Activated CD4-positive, alpha-beta T cell treated with anti-CD3 and anti-CD28 coated beads, Interleukin-2, amount 50 U/mL, for 24 hours (primary cell): ENCODE measurements at regions not wholly inside any gene's neighbourhood (a gene's known extent, or its start where the extent isn't known, plus 50 kb on each side); places are given as distances from the start of the nearest gene placed in this dataset.
"Not testable (repeated sequence)": the region's sequence is repeated elsewhere in the genome, so short reads cannot be mapped to it uniquely, and the experiment has no call there.

ENCODE experiments used
- DNase-seq, 2 donors: peaks; one replicate each; pipeline ENCODE4 v3.0.0-alpha.2; 2020; ENCODE audit warnings: low read depth in 1 of 2, low spot score in 1 of 2

DNA sequence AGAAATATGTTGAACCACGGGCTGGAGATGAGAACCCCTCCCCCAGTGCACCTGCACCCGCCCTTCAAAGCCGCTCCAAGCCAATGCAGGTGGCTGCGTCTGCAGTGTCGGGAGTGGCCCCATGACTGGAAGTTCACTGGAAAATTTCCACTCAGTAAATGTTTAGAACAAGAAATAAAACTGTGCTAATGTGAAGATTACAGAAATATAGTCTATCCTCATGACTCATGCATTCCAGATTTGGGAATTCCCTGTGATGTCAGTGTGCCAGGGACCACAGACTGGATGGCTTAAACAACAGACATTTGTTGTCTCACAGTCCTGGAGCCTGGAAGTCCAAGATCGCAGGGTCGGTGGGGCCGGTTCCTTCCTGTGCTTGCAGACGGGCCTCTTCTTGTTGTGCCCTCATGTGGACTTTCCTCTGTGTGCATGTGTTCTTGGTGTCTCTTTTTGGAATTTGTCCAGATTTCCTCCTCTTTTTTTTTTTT, 3967.0 kb upstream of the TPTE start:
- DNase-seq = not testable (repeated sequence)

DNA sequence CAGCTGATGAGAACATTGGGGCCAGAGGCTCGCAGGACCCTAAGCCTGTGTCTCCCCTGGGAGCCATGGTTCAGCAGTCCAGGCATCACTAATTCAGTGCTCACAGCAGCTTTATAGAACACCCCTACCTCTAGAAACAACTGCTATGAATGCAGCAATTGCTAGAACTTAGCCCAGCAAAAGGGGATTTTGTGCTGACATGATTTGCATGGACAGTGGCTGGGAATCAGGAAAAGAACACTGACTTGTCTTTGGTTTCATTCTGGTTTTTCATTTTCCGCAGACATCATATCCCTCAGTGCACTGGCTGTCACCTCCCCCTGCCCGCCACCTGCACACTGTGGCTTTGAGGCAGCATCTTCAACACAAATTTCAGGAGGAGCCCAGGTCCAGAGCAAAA, 3964.9 kb upstream of the TPTE start:
- DNase-seq = not testable (repeated sequence)

DNA sequence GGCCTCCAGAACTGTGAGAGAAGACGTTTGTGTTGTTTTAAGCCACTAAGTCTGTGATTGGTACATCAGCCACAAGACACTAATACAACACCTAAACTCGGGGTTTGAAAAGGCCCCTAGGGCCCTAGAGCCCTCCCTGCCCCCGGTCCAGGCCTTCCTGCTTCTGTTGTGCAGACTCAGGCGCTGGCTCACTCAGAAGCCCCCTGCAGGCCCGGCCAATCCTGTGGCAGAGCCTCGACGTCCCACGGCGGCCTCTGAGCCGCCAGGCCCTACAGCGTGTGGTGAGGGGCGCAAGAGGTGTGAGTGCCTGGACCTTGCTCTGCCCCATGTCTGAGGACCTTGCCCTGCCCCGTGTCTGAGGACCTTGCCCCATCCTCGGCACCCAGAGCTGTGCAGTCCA, 3964.0 kb upstream of the TPTE start:
- DNase-seq = not testable (repeated sequence)

DNA sequence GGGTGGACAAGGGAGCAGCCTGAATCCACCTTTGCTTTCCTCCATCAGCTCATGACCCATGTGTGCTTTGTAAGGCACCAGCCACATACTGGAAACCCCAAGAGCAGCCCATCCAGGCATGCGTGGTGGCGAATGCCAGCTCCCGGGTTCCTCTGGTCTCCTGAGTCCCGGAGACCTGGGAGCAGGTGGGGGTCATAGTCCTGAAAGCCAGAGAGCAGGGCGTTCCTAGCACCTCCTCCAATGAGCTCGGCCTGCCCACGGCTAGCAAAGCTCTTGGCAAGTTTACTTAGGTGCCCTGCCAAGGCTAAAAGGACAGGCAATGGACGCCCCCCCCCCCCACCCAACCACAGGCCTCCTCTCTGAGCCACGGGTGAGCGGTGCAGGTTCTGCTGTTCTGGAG, 3960.2 kb upstream of the TPTE start:
- not testable (repeated sequence) for DNase-seq

DNA sequence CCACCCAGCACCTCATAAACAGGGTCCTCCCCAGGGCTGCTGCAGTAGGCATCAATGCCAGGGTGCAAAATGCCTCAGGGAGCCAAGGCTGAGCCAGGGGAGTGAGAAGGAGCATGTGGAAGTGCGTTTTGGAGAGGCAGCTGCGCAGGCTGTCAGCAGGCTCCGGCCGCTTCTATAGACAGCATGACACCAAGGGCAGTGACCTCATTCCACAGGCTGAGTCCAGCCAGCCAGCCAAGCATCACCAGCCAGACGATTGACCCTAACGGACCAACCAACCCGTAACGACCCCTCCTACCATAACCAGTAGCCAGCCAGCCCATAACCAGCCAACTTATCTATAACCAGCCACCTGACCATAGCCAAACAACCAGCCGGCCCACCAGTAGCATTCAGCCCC, 3959.8 kb upstream of the TPTE start:
- DNase-seq = not testable (repeated sequence)

DNA sequence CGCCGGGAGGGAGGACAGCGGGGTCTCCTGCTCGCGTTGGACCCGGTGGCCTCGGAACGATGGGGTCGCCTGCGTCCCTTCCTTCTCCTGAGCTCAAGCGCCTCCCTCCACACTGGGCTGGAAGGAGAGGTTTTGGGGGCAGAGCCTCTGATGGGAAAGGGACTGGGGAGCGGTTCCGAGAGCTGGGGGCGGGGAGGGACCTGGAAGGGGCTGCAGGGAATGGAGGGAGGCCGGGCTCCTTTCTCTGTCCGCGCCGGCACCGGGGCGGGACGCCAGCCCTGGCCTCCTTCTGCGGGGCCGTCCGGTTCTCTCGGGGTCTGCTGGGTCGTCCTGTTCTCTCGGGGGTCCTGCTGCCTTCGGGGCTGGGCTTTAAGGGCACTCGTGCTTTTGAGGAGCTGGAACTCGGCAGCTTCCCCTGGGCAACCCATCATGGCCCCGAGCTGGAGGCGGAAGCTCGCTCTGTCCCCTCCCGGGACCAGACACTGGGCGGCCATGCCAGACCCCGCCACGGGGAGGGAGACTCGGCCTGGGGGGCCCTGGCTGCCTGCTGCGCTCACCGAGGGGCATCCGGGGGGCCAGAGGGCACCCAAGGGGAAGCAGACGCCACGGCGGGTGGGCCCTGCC, 3956.7 kb upstream of the TPTE start:
- DNase-seq = not testable (repeated sequence)

DNA sequence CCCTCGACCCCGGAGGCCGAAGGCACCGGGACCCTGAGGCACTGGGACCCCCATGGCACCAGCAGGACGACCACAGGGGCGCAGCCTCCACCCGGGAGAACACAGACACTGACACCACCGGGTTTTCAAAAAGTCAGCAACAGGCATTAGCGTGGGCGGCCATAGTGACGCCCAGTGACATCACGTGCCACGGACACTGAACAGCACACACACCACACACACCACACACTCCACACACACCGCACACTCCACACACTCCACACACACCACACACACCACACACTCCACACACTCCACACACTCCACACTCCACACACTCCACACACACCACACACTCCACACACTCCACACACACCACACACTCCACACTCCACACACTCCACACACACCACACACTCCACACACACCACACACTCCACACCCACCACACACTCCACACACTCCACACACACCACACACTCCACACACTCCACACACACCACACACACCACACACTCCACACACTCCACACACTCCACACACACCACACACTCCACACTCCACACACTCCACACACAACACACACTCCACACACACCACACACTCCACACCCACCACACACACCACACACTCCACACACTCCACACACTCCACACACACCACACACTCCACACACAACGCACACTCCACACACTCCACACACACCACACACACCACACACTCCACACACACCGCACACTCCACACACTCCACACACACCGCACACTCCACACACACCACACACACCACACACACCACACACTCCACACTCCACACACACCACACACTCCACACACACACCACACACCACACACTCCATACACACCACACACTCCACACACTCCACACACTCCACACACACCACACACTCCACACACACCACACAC, 3955.9 kb upstream of the TPTE start:
- DNase-seq = not testable (repeated sequence)

DNA sequence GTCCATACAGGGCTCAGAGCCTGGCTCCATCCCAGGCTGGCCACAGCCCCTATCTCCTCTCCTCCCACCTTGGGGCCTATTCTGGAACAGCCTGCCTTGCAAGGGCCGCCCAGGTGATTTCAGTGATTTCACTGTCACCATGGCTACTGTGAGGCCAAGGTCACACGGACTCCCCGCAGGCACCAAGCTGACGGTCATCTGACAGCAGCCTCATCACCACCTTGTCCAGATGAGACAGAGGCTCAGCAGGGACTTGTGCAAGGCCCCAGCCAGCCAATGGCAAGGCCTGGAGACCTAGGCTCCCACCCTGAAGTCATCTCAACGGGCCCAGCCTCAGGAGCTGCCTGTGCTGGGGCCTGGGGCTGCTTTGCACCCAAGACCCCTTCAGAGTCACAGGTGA, 3953.8 kb upstream of the TPTE start:
- not testable (repeated sequence) for DNase-seq

DNA sequence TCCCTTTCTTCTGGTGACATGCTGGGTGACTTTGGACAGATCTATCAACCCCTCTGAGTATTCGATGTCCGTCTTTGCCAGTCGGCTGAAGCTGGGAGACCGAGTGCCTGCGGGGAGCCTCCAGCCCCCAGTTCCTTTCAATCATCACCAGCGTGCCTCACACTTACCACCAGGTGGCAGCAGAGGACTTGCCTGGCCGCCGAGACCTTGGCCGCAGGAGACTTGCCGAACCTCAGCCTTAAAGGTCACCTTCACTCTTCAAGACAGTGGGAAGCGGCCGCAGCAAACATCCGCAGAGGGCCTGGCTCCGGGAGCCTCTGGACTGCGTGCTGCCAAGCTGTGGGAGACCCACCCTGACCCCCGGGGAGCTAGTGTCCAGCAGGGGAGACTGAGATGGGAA, 3952.2 kb upstream of the TPTE start:
- not testable (repeated sequence) for DNase-seq

DNA sequence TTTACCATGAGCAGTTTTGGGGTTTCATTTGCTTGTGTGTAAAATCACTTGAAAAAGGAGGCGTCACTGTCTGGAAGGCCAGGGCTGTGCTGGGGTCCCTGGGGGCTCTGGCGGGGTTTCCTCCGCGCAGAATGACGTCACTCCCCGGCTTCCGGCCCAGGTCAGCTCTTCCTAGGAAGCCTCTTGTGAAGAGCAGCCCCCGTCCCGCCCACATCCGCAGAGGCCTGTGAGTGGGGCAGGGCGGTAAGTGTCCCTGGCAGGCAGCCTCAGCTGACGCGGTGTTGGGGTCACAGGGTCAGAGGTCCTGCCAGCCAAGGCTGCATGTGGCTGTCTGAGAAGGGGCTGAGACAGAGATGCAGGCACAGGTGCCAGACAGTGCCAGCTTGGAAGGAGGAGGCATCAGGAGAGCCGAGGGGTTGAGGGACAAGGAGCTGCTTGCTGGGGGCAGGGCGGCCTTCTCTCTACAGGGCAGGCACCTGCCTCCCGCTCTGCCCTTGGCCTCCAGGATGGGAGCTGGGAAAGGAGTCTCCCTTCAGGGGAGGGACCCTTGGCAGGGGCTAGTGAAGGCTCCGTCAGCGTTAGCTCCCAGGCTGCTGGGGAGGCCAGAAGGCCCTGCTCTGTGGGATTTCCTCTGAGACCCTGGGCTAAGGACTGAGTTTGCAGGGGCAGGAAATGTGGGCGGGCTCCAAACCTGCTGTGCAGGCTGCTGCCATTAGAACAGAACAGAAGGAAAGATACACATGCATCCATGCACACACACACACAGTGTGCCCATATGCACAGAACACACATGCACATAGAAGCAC, 3951.6 kb upstream of the TPTE start:
- DNase-seq = not testable (repeated sequence)

DNA sequence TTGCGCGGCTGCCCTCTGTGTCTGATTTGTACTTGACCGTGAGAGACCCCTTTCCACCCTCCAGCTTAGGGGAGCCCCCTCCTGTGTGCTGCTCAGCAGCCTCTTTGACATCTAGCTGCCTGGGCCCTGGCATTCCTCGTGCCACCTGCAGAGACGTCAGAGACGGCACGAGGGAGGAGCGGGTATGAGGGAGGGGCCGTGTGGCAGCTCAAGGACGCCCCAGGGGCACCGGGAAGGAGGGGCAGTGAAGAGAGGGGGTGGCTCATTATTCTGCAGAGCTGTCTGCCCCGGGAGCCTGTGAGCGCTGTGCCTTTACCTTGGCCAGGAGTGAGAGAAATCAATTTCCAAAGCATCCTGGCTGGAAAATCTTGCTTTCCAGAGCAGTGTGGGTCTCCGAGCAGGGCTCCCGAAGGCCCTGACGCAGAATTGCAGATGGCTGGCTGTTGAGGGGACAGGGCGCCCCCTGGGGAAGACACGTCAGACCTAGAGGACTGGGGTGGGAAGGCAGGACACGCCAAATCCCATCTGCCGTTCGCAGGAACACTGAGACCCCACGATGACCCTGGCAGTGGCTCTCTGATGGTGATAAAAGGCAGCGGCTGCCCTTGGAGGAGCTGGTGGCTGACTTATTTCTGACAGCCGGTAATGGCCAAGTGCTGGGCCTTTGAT, 3950.5 kb upstream of the TPTE start:
- not testable (repeated sequence) for DNase-seq

DNA sequence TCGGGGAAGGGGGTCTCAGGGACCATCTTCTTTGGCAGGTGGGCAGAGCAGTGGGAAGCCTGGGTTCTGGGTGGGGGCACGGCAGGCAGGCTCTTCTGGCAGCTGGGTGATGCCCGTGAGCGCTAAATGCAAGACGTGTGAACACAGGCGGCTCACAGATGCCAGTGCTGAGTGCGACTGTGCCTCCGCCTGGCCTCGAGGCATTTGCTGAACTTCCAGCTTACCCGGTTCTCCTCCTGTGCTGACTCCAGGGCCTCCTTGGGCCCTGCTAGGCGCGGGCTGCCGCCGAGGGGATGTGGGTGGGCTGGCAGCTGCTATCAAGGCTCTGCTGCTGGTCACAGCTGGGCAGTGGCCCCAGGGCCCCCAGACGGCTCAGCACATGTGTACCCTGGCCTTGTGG, 3947.8 kb upstream of the TPTE start:
- DNase-seq = not testable (repeated sequence)

DNA sequence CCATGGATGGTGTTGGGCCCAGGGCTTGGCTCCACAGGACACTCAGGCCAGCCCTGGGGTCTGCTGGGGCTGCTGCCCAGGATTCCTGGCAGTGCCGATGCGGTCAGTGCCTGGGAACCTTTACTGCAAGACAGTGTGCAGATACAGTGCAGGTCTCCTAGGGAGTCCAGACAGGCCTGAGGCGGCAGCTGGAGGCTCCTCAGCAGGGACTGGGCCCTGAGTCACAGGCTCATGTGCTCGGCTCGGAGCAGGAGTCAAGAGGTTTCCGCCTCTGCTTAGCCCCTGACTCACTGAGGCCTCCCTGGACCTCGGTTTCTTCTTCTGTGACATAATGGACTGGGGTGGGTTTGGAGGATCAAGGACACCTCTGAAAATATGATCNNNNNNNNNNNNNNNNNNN, 3941.6 kb upstream of the TPTE start:
- DNase-seq = not testable (repeated sequence)
